ENCODE measurements at regions not wholly inside any gene's neighbourhood (a gene's known extent, or its start where the extent isn't known, plus 50 kb on each side); places are given as distances from the start of the nearest gene placed in this dataset.

- TF ChIP-seq CTCF (IDR thresholded peaks at IDR 0.05; ENCODE audit: low read length) (no peak), EZH2 (optimal IDR thresholded peaks at IDR 0.05; ENCODE audit: low read depth, low read length) (no peak), EZH2phosphoT487 (IDR thresholded peaks at IDR 0.05; ENCODE audit: low read length) (no peak)
Observed at GRCh38 chr5:57831090-57831489, 348.5 kb upstream of the ACTBL2 start.

All from MM.1S (cell line).